ENCODE measurements at regions not wholly inside any gene's neighbourhood (a gene's known extent, or its start where the extent isn't known, plus 50 kb on each side); places are given as distances from the start of the nearest gene placed in this dataset.

- no peak for TF ChIP-seq MYC (IDR thresholded peaks at IDR 0.05; ENCODE audit: low read depth, low read length)
- TF ChIP-seq, protein P1, sequence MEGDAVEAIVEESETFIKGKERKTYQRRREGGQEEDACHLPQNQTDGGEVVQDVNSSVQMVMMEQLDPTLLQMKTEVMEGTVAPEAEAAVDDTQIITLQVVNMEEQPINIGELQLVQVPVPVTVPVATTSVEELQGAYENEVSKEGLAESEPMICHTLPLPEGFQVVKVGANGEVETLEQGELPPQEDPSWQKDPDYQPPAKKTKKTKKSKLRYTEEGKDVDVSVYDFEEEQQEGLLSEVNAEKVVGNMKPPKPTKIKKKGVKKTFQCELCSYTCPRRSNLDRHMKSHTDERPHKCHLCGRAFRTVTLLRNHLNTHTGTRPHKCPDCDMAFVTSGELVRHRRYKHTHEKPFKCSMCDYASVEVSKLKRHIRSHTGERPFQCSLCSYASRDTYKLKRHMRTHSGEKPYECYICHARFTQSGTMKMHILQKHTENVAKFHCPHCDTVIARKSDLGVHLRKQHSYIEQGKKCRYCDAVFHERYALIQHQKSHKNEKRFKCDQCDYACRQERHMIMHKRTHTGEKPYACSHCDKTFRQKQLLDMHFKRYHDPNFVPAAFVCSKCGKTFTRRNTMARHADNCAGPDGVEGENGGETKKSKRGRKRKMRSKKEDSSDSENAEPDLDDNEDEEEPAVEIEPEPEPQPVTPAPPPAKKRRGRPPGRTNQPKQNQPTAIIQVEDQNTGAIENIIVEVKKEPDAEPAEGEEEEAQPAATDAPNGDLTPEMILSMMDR (IDR thresholded peaks at IDR 0.05; ENCODE audit: extremely low read depth in 1 of 2, insufficient read depth in 1 of 2, low read depth in 1 of 2, low read length in 2 of 2), result no peak
- TF ChIP-seq EZH2 (IDR thresholded peaks at IDR 0.05; ENCODE audit: borderline replicate concordance, low read depth, low read length, severe bottlenecking), result no peak
- no peak for TF ChIP-seq MAX (IDR thresholded peaks at IDR 0.05; ENCODE audit: insufficient read depth, insufficient read length)
- no peak for TF ChIP-seq POLR2AphosphoS5 (IDR thresholded peaks at IDR 0.05; ENCODE audit: insufficient read depth, low read depth, low read length)
- TF ChIP-seq GATA2 (IDR thresholded peaks at IDR 0.05; ENCODE audit: insufficient read depth, insufficient read length, low read depth, low read length), result no peak
- TF ChIP-seq POLR2A (IDR thresholded peaks at IDR 0.05; ENCODE audit: low read depth, low read length), result no peak
Measured at GRCh38 chr12:46608431-46609272, 217.1 kb downstream of the SLC38A4 start.

All from endothelial cell of umbilical vein (primary cell).